ENCODE measurements at regions not wholly inside any gene's neighbourhood (a gene's known extent, or its start where the extent isn't known, plus 50 kb on each side); places are given as distances from the start of the nearest gene placed in this dataset.

GRCh38 chr11:81476345-81476744 is 1257.3 kb downstream of the FAM181B start:
- Histone ChIP-seq H3K9ac (ENCODE audit: low read length) (no peak overlapping the region), H3K27ac (ENCODE audit: low read depth, low read length, poor library complexity, severe bottlenecking) (no peak overlapping the region), H3K9me2 (ENCODE audit: low read depth, low read length) (no peaks in the 10 kb centered on the region), H3F3A (ENCODE audit: insufficient read depth, low read length) (no peaks in the 10 kb centered on the region), H3K9me3 (ENCODE audit: low read length) (no peaks in the 10 kb centered on the region), H3K4me3 (ENCODE audit: low read depth, low read length, poor library complexity, severe bottlenecking) (no peak overlapping the region), H3K36me3 (ENCODE audit: insufficient read depth, low read length) (no peaks in the 10 kb centered on the region), H2AFZ (ENCODE audit: low read length) (no peak overlapping the region), H3K79me2 (ENCODE audit: insufficient read depth, low read length) (no peaks in the 10 kb centered on the region), H3K4me1 (ENCODE audit: insufficient read depth, low read length, severe bottlenecking) (no peaks in the 10 kb centered on the region), H3K4me2 (ENCODE audit: low read length) (no peak overlapping the region), H4K20me1 (ENCODE audit: insufficient read depth, low read length) (no peaks in the 10 kb centered on the region), H3K27me3 (ENCODE audit: insufficient read depth, low read length) (no peaks in the 10 kb centered on the region)
- TF ChIP-seq CTCF (IDR thresholded peaks at IDR 0.05; ENCODE audit: low read length) (no peak), EZH2 (IDR thresholded peaks at IDR 0.05; ENCODE audit: borderline replicate concordance, low read length) (no peak)

GRCh38 chr11:81472646-81473045 is 1261.0 kb downstream of the FAM181B start:
- Histone ChIP-seq H2AFZ (ENCODE audit: low read length) (no peak overlapping the region), H3K79me2 (ENCODE audit: insufficient read depth, low read length) (no peaks in the 10 kb centered on the region), H4K20me1 (ENCODE audit: insufficient read depth, low read length) (no peaks in the 10 kb centered on the region), H3K36me3 (ENCODE audit: insufficient read depth, low read length) (no peaks in the 10 kb centered on the region), H3K9ac (ENCODE audit: low read length) (no peak overlapping the region), H3K27ac (ENCODE audit: low read depth, low read length, poor library complexity, severe bottlenecking) (no peak overlapping the region), H3K4me1 (ENCODE audit: insufficient read depth, low read length, severe bottlenecking) (no peaks in the 10 kb centered on the region), H3K9me2 (ENCODE audit: low read depth, low read length) (no peaks in the 10 kb centered on the region), H3K4me2 (ENCODE audit: low read length) (no peak overlapping the region), H3K4me3 (ENCODE audit: low read depth, low read length, poor library complexity, severe bottlenecking) (no peak overlapping the region), H3K9me3 (ENCODE audit: low read length) (no peaks in the 10 kb centered on the region), H3K27me3 (ENCODE audit: insufficient read depth, low read length) (no peaks in the 10 kb centered on the region), H3F3A (ENCODE audit: insufficient read depth, low read length) (no peaks in the 10 kb centered on the region)
- no peak for TF ChIP-seq CTCF (IDR thresholded peaks at IDR 0.05; ENCODE audit: low read length)
- no peak for TF ChIP-seq EZH2 (IDR thresholded peaks at IDR 0.05; ENCODE audit: borderline replicate concordance, low read length)

- TF ChIP-seq CTCF (IDR thresholded peaks at IDR 0.05; ENCODE audit: low read length) = no peak
- no peak for TF ChIP-seq EZH2 (IDR thresholded peaks at IDR 0.05; ENCODE audit: borderline replicate concordance, low read length)
- Histone ChIP-seq H3K27me3 (ENCODE audit: insufficient read depth, low read length) (no peaks in the 10 kb centered on the region), H3K4me3 (ENCODE audit: low read depth, low read length, poor library complexity, severe bottlenecking) (no peak overlapping the region), H3K27ac (ENCODE audit: low read depth, low read length, poor library complexity, severe bottlenecking) (no peak overlapping the region), H3K4me1 (ENCODE audit: insufficient read depth, low read length, severe bottlenecking) (no peaks in the 10 kb centered on the region), H3K9ac (ENCODE audit: low read length) (no peak overlapping the region), H3K9me2 (ENCODE audit: low read depth, low read length) (no peaks in the 10 kb centered on the region), H3K4me2 (ENCODE audit: low read length) (no peak overlapping the region), H4K20me1 (ENCODE audit: insufficient read depth, low read length) (no peaks in the 10 kb centered on the region), H3K36me3 (ENCODE audit: insufficient read depth, low read length) (no peaks in the 10 kb centered on the region), H2AFZ (ENCODE audit: low read length) (no peak overlapping the region), H3K79me2 (ENCODE audit: insufficient read depth, low read length) (no peaks in the 10 kb centered on the region), H3F3A (ENCODE audit: insufficient read depth, low read length) (no peaks in the 10 kb centered on the region), H3K9me3 (ENCODE audit: low read length) (no peaks in the 10 kb centered on the region)
Measured at GRCh38 chr11:81470446-81470845, 1263.2 kb downstream of the FAM181B start.

Data from OCI-LY1 (cell line).